ENCODE measurements at regions not wholly inside any gene's neighbourhood (a gene's known extent, or its start where the extent isn't known, plus 50 kb on each side); places are given as distances from the start of the nearest gene placed in this dataset.

DNA sequence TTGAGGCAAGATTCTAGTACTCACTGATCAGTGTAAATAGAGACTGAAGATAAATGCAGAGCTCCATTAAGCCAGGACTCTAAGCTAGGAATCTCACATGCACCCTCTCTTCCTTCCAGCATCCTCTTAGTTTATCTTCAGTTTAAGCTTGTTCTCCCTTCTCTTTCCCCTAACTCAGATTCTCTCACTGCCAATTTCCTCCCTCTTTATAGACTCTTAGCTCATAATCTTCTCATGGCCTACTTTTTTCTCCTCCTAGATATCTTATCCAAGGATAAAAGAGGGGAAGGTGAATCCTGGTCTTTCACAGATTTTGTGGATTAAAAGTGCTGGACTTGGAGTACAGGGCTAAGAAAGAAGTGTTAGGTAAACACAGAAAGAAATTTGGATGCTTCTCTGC, 108.9 kb upstream of the TENM3 start:
- Histone ChIP-seq H3K36me3 (no peaks in the 10 kb centered on the region), H3K27ac (no peak overlapping the region), H3K27me3 (peaks cover 7% of the 10 kb centered on the region), H3K4me1 (no peaks in the 10 kb centered on the region), H3K4me3 (no peak overlapping the region), H3K9me3 (no peaks in the 10 kb centered on the region)
- DNase-seq (ENCODE audit: low spot score in 2 of 2) = no peak
- no peak for TF ChIP-seq EP300 (IDR thresholded peaks at IDR 0.05)
- no peak for TF ChIP-seq POLR2A (IDR thresholded peaks at IDR 0.05)
- TF ChIP-seq POLR2AphosphoS5 (IDR thresholded peaks at IDR 0.05) = no peak
- TF ChIP-seq, protein P1, sequence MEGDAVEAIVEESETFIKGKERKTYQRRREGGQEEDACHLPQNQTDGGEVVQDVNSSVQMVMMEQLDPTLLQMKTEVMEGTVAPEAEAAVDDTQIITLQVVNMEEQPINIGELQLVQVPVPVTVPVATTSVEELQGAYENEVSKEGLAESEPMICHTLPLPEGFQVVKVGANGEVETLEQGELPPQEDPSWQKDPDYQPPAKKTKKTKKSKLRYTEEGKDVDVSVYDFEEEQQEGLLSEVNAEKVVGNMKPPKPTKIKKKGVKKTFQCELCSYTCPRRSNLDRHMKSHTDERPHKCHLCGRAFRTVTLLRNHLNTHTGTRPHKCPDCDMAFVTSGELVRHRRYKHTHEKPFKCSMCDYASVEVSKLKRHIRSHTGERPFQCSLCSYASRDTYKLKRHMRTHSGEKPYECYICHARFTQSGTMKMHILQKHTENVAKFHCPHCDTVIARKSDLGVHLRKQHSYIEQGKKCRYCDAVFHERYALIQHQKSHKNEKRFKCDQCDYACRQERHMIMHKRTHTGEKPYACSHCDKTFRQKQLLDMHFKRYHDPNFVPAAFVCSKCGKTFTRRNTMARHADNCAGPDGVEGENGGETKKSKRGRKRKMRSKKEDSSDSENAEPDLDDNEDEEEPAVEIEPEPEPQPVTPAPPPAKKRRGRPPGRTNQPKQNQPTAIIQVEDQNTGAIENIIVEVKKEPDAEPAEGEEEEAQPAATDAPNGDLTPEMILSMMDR (IDR thresholded peaks at IDR 0.05) = no peak

DNA sequence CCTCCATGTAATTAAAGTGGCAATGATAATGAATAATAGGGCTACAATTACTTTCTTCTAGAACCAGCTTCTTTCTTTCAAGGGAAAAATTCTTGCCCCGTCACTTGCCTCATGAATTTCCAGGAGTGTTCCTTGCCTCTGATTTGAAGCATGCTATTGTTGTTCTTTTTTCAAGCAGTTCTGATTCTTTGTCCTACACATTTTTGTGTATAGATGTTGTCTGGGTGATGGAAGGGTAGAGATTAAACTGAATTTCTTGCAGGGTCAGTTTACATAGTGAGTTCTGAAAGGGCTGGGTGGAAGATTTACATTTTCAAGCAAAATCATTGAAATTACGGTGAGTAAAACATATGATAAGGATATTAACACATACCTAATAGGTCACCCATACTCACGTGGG, 107.0 kb upstream of the TENM3 start:
- Histone ChIP-seq H3K27me3 (peaks cover 24% of the 10 kb centered on the region), H3K36me3 (no peaks in the 10 kb centered on the region), H3K4me3 (no peak overlapping the region), H3K4me1 (no peaks in the 10 kb centered on the region), H3K9me3 (no peaks in the 10 kb centered on the region), H3K27ac (no peak overlapping the region)
- no peak for DNase-seq (ENCODE audit: low spot score in 2 of 2)
- WGBS = 77% methylated on average over 3 of the region's 3 CpGs
- TF ChIP-seq, protein P1 (IDR thresholded peaks at IDR 0.05) = no peak
- no peak for TF ChIP-seq EP300 (IDR thresholded peaks at IDR 0.05)
- TF ChIP-seq POLR2AphosphoS5 (IDR thresholded peaks at IDR 0.05) = no peak
- no peak for TF ChIP-seq POLR2A (IDR thresholded peaks at IDR 0.05)

DNA sequence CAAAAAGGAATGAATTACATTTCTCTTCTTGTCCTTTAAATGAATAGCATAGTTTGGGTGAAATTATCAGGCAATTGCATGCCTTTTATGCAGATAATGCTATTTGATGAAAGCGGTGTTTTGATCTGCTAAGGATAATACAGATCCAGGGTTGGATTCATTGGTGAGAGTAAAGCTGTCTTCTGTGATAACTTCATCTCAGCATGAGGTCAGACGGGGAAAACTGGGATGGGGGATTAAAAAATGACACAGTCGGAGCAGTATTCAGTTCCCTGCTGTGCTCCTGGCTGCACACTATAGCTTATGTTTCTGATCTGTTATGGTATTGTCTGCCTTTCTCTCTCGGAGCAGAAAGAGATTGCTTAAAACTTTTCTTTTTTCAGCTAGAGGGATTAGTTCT, 105.9 kb upstream of the TENM3 start:
- no peak overlapping the region for H3K27ac ChIP-seq
- WGBS = 48% methylated on average over 4 of the region's 4 CpGs
- no peaks in the 10 kb centered on the region for H3K9me3 ChIP-seq
- peaks cover under 1% of the 10 kb centered on the region for H3K4me1 ChIP-seq
- no peak for DNase-seq (ENCODE audit: low spot score in 2 of 2)
- H3K4me3 ChIP-seq = no peak overlapping the region
- no peaks in the 10 kb centered on the region for H3K36me3 ChIP-seq
- peaks cover 32% of the 10 kb centered on the region for H3K27me3 ChIP-seq
- TF ChIP-seq, protein P1 (IDR thresholded peaks at IDR 0.05) = no peak
- TF ChIP-seq EP300 (IDR thresholded peaks at IDR 0.05) = no peak

DNA sequence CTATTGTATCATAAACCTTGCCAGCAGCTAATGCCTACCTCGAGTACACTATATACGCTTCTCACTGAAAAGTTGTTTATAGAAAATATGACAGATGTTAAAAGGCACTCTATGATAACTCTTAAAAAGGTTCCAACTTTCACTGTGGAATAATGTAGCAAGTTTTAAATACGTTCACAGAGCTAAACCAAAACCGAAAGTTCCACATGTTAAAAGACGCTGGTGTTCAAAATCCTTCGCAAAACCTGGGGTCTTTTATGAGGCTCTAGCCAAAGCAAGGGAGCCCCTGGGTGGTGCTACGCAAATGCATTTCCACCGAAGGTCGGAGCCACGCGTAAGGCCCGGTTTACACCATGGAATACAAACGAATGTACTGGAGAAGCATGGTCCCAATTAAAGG, 103.7 kb upstream of the TENM3 start:
- H3K27me3 ChIP-seq = peaks cover 54% of the 10 kb centered on the region
- DNase-seq (ENCODE audit: low spot score in 2 of 2) = no peak
- peaks cover 20% of the 10 kb centered on the region for H3K4me1 ChIP-seq
- WGBS = 65% methylated on average over 13 of the region's 13 CpGs
- TF ChIP-seq POLR2A (IDR thresholded peaks at IDR 0.05) = no peak
- TF ChIP-seq EP300 (IDR thresholded peaks at IDR 0.05) = no peak
- TF ChIP-seq, protein P1 (IDR thresholded peaks at IDR 0.05) = no peak
- no peak for TF ChIP-seq POLR2AphosphoS5 (IDR thresholded peaks at IDR 0.05)
- no peaks in the 10 kb centered on the region for H3K36me3 ChIP-seq
- no peaks in the 10 kb centered on the region for H3K9me3 ChIP-seq
- H3K4me3 ChIP-seq = no peak overlapping the region
- H3K27ac ChIP-seq = no peak overlapping the region

DNA sequence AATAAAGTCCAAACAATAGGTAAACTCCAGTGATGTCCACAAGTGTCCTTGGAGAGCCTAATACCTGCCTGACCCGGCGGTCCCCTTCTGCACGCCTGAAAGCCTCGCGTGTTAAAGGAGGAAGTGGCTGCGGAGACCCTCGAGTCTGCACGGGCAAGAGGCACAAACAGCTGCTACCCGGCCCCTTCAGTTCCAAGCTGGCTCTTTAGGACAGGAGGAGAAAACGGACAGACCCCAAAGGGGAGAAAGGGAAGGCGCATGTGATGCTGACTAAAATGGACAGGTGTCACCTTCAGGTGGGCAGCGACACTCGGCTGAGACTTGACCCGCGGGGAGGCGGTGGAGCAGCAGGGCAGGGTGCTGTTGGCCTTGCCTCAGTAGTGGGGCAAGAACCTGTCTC, 102.7 kb upstream of the TENM3 start:
- Histone ChIP-seq H3K4me1 (peaks cover 26% of the 10 kb centered on the region), H3K4me3 (no peak overlapping the region), H3K27me3 (peaks cover 64% of the 10 kb centered on the region), H3K36me3 (no peaks in the 10 kb centered on the region), H3K27ac (no peak overlapping the region), H3K9me3 (no peaks in the 10 kb centered on the region)
- no peak for DNase-seq (ENCODE audit: low spot score in 2 of 2)
- WGBS = 47% methylated on average over 16 of the region's 16 CpGs
- TF ChIP-seq, protein P1 (IDR thresholded peaks at IDR 0.05) = no peak
- no peak for TF ChIP-seq POLR2AphosphoS5 (IDR thresholded peaks at IDR 0.05)
- TF ChIP-seq EP300 (IDR thresholded peaks at IDR 0.05) = no peak
